ENCODE measurements at regions not wholly inside any gene's neighbourhood (a gene's known extent, or its start where the extent isn't known, plus 50 kb on each side); places are given as distances from the start of the nearest gene placed in this dataset.

DNA sequence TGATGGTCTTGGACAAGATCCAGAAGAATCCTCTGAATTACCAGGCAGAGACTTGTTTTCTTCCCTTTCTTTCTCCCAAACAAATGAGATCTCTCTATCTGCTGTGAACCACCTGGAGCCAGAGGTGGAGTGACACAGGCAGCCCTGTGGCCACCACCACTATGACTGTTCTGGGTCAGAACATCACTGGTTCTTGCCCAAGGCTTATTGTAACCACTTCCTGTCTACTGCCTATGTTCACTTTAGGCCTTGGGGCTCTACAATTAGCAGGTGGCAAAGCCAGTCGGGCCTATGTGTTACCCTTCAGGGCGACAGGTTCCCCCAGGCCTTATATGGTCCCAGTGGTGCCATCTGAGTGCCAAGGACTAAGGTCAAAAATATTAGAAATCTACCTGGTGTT, 161.2 kb downstream of the GLUD2 start:
- H3K9me3 ChIP-seq, result no peaks in the 10 kb centered on the region
- no peak overlapping the region for H3K27ac ChIP-seq
- 80% methylated on average over 1 of the region's 2 CpGs; no CpG with 5 or more reads in 1 of the 2 donors for WGBS, 2 donors (ENCODE audit: low coverage in 1 of 2)
- TF ChIP-seq POLR2AphosphoS5 (IDR thresholded peaks at IDR 0.05), result no peak
- TF ChIP-seq, protein P1, sequence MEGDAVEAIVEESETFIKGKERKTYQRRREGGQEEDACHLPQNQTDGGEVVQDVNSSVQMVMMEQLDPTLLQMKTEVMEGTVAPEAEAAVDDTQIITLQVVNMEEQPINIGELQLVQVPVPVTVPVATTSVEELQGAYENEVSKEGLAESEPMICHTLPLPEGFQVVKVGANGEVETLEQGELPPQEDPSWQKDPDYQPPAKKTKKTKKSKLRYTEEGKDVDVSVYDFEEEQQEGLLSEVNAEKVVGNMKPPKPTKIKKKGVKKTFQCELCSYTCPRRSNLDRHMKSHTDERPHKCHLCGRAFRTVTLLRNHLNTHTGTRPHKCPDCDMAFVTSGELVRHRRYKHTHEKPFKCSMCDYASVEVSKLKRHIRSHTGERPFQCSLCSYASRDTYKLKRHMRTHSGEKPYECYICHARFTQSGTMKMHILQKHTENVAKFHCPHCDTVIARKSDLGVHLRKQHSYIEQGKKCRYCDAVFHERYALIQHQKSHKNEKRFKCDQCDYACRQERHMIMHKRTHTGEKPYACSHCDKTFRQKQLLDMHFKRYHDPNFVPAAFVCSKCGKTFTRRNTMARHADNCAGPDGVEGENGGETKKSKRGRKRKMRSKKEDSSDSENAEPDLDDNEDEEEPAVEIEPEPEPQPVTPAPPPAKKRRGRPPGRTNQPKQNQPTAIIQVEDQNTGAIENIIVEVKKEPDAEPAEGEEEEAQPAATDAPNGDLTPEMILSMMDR (IDR thresholded peaks at IDR 0.05), result no peak
- no peak for TF ChIP-seq POLR2A (IDR thresholded peaks at IDR 0.05)
- TF ChIP-seq EP300 (IDR thresholded peaks at IDR 0.05), result no peak
- H3K4me1 ChIP-seq, result no peaks in the 10 kb centered on the region
- no peaks in the 10 kb centered on the region for H3K36me3 ChIP-seq
- H3K27me3 ChIP-seq, result no peaks in the 10 kb centered on the region
- no peak overlapping the region for H3K4me3 ChIP-seq
- ATAC-seq, result peak; percentile 28

DNA sequence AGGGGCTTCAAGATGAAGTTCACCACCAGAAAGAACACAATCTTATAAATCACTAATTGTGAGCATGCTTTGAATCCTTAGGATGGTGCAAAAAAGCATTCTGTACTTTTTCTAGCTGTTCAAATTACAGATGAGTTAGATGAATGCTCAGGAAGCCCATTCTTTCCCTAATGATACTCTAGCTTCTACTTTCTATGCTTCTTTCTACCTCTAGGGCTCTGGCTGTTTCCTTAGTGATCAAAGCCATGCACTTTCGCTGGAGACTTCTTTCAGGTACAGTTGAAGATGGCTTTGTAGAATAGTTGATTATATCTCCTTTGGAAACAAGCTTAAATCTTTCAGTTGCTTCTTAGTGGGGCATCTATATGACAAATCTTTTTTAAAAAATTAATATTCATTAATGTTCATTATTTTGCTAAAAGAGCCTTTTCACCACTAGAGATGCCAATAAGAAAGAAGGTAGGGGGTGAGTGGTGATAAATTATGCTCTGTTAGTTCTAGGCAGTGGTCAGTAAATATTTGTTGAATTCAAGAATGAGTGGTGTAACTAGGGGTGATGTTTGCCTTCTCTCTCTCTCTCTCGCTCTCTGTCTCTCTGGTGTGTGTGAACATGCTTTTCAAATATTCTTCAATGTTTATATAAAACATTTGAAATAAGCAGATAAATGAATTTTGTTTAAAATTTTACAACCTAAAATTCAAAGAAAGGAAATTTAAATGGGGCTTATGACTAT, 169.4 kb downstream of the GLUD2 start:
- no peaks in the 10 kb centered on the region for H3K4me1 ChIP-seq
- no peak for ATAC-seq
- WGBS, 2 donors (ENCODE audit: low coverage in 1 of 2), result 60 to 90% methylated on average over 2 of the region's 2 CpGs
- no peak overlapping the region for H3K27ac ChIP-seq
- TF ChIP-seq POLR2A (IDR thresholded peaks at IDR 0.05) (no peak), POLR2AphosphoS5 (IDR thresholded peaks at IDR 0.05) (no peak), EP300 (IDR thresholded peaks at IDR 0.05) (no peak)
- TF ChIP-seq, protein P1 (IDR thresholded peaks at IDR 0.05), result no peak
- H3K4me3 ChIP-seq, result no peak overlapping the region
- H3K36me3 ChIP-seq, result no peaks in the 10 kb centered on the region
- H3K27me3 ChIP-seq, result no peaks in the 10 kb centered on the region
- H3K9me3 ChIP-seq, result no peaks in the 10 kb centered on the region

DNA sequence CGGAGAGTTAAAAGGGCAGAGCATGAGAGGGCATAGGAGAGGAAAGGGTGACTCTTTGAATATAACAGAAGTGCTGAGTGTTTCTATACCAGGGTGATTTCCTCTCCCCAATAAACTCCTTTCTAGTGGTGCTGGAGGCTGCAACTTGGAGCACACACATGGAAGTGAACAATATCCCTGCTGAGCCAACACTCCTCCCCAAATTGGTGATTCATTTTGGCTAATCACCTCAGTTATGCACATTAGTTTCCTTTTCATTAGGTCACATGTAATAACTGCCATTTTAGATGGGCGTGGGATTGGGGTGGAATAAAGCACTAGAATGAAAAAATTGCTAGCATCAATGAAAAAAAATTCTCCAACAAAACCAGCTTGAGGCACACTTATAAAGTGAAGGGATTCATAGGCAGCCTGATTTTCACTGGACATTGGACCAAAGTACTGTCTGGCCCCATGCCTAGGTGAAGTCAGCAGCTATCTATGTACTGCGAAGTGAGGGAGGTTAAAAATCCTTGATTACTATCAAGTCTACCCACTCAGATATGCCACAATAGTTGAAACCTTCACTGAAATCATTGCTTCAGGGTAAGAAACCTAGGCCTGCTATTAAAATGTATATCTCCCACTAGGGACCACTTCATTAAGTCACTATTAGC, 174.0 kb downstream of the GLUD2 start:
- Histone ChIP-seq H3K4me1 (no peaks in the 10 kb centered on the region), H3K4me3 (no peak overlapping the region), H3K9me3 (no peaks in the 10 kb centered on the region), H3K36me3 (no peaks in the 10 kb centered on the region), H3K27ac (no peak overlapping the region), H3K27me3 (no peaks in the 10 kb centered on the region)
- 43 to 57% methylated on average over 1 of the region's 3 CpGs for WGBS, 2 donors (ENCODE audit: low coverage in 1 of 2)
- no peak for ATAC-seq
- TF ChIP-seq POLR2AphosphoS5 (IDR thresholded peaks at IDR 0.05) (no peak), EP300 (IDR thresholded peaks at IDR 0.05) (no peak), POLR2A (IDR thresholded peaks at IDR 0.05) (no peak)
- TF ChIP-seq, protein P1 (IDR thresholded peaks at IDR 0.05), result no peak

DNA sequence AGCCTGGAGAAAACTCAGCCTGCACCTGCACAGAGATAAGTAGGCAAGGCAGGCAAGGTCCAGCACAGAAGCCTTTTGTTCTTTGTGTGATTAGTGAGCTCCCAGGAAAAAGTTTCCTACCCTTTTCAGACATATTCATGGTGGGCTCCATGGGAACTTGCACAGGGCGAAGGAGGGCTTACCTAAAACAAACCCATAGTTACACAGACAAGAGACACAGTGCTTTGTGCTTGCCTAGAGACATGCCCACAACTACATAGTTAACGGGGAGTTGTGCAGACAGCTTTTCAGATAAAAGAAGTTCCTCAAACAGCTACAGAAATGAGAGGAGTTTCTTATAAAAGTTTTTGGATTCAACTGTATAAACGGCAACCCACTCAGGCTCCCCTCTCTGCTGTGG, 180.5 kb downstream of the GLUD2 start:
- 67 to 70% methylated on average over 1 to 2 of the region's 3 CpGs for WGBS, 2 donors (ENCODE audit: low coverage in 1 of 2)
- Histone ChIP-seq H3K27me3 (no peaks in the 10 kb centered on the region), H3K9me3 (no peaks in the 10 kb centered on the region), H3K27ac (no peak overlapping the region), H3K4me1 (no peaks in the 10 kb centered on the region), H3K36me3 (no peaks in the 10 kb centered on the region), H3K4me3 (no peak overlapping the region)
- ATAC-seq, result no peak
- TF ChIP-seq POLR2AphosphoS5 (IDR thresholded peaks at IDR 0.05) (no peak), POLR2A (IDR thresholded peaks at IDR 0.05) (no peak), EP300 (IDR thresholded peaks at IDR 0.05) (no peak)
- TF ChIP-seq, protein P1 (IDR thresholded peaks at IDR 0.05), result no peak
